MM.1S (cell line): ENCODE measurements at regions not wholly inside any gene's neighbourhood (a gene's known extent, or its start where the extent isn't known, plus 50 kb on each side); places are given as distances from the start of the nearest gene placed in this dataset.

Experiments used
- DNase-seq: peaks from one replicate; pipeline ENCODE4 v3.0.0-alpha.2; 2015
- H2AFZ ChIP-seq: fragments of 300-600 bp; sonication (generic); 2 replicates; pipeline ENCODE4 v1.6.0; 2016; ENCODE audit warnings: antibody characterized with exemption, low read length
- H3F3A ChIP-seq: fragments of 300-600 bp; sonication (generic); 2 replicates; pipeline ENCODE4 v1.6.1; 2016; ENCODE audit warnings: mild to moderate bottlenecking, antibody characterized with exemption, low read length, moderate library complexity, mixed read lengths; ENCODE audit not compliant: insufficient read depth
- H3K27ac ChIP-seq: fragments of 300-600 bp; sonication (generic); 2 replicates; pipeline ENCODE4 v1.5.1; 2016; ENCODE audit warnings: mild to moderate bottlenecking, low read length
- H3K27me3 ChIP-seq: fragments of 300-600 bp; sonication (generic); replicated peaks from 2 replicates; pipeline ENCODE4 v1.6.0; 2016; ENCODE audit warnings: low read length; ENCODE audit not compliant: insufficient read depth
- H3K36me3 ChIP-seq: fragments of 300-600 bp; sonication (generic); replicated peaks from 2 replicates; pipeline ENCODE4 v1.6.1; 2016; ENCODE audit warnings: mild to moderate bottlenecking, low read length, mixed read lengths; ENCODE audit not compliant: insufficient read depth
- H3K4me1 ChIP-seq: fragments of 300-600 bp; sonication (generic); 2 replicates; pipeline ENCODE4 v1.6.1; 2016; ENCODE audit warnings: low read length, mixed read lengths
- H3K4me2 ChIP-seq: fragments of 300-600 bp; sonication (generic); 2 replicates; pipeline ENCODE4 v1.6.0; 2016; ENCODE audit warnings: low read depth, low read length
- H3K4me3 ChIP-seq: fragments of 300-600 bp; sonication (generic); 2 replicates; pipeline ENCODE4 v1.5.1; 2016; ENCODE audit warnings: low read length, mixed read lengths
- H3K79me2 ChIP-seq: fragments of 300-600 bp; sonication (generic); 2 replicates; pipeline ENCODE4 v1.6.1; 2016; ENCODE audit warnings: mixed run types, low read length, mixed read lengths
- H3K9ac ChIP-seq: fragments of 300-600 bp; sonication (generic); 2 replicates; pipeline ENCODE4 v1.6.1; 2016; ENCODE audit warnings: low read length, mixed read lengths
- H3K9me2 ChIP-seq: fragments of 300-600 bp; sonication (generic); replicated peaks from 2 replicates; pipeline ENCODE4 v1.6.1; 2016; ENCODE audit warnings: mild to moderate bottlenecking, low read length, mixed read lengths; ENCODE audit not compliant: insufficient read depth
- H3K9me3 ChIP-seq: fragments of 300-600 bp; sonication (generic); replicated peaks from 2 replicates; pipeline ENCODE4 v1.6.1; 2016; ENCODE audit warnings: mild to moderate bottlenecking, low read length, mixed read lengths; ENCODE audit not compliant: insufficient read depth
- H4K20me1 ChIP-seq: fragments of 300-600 bp; sonication (generic); 2 replicates; pipeline ENCODE4 v1.6.1; 2016; ENCODE audit warnings: mild to moderate bottlenecking, low read length, moderate library complexity, mixed read lengths; ENCODE audit not compliant: insufficient read depth
- EZH2 ChIP-seq: fragments of 300-600 bp; sonication (generic); optimal IDR thresholded peaks from 2 replicates; pipeline ENCODE3; 2017; ENCODE audit warnings: low read depth, mild to moderate bottlenecking, antibody characterized with exemption, low read length, mixed read lengths
- EZH2phosphoT487 ChIP-seq: fragments of 300-600 bp; sonication (generic); IDR thresholded peaks from 2 replicates; pipeline ENCODE4 v1.6.1; 2018; ENCODE audit warnings: antibody characterized with exemption, low read length
- TF ChIP-seq, protein P1 (sequence below): fragments of 300-600 bp; sonication (generic); IDR thresholded peaks from 2 replicates; pipeline ENCODE4 v1.5.1; 2016; ENCODE audit warnings: antibody characterized with exemption, low read length, mixed read lengths

DNA sequence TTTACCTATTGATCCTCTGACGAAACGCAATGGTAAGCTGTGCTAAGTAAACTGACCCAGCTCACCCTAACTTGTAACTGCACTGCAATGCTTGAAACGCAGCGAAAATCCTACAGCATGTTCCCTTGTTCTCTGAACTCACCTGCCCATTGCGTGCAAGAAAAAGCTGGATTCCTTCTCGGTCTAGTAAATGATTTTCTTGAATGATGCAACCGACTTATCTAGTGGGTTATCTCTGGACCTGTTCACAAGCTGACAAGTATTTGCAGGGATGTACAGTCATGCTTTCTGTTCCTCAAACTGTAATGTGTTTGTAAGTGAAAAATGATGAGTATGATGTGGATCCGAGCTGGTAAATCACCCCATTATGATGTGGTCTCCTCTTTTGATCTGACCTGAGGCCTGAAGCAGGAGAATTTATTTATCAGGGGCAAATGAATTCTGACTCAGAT lies 140.1 kb downstream of the BTC start:
- no peak for DNase-seq
- H3K27ac ChIP-seq, result no peak overlapping the region
- no peak overlapping the region for H3K9ac ChIP-seq
- H3F3A ChIP-seq, result no peaks in the 10 kb centered on the region
- H3K9me2 ChIP-seq, result no peaks in the 10 kb centered on the region
- H3K79me2 ChIP-seq, result no peaks in the 10 kb centered on the region
- no peaks in the 10 kb centered on the region for H3K36me3 ChIP-seq
- no peak overlapping the region for H2AFZ ChIP-seq
- no peaks in the 10 kb centered on the region for H3K9me3 ChIP-seq
- H4K20me1 ChIP-seq, result no peaks in the 10 kb centered on the region
- H3K4me1 ChIP-seq, result no peaks in the 10 kb centered on the region
- no peaks in the 10 kb centered on the region for H3K27me3 ChIP-seq
- H3K4me2 ChIP-seq, result no peak overlapping the region
- no peak overlapping the region for H3K4me3 ChIP-seq
- TF ChIP-seq EZH2 (no peak), EZH2phosphoT487 (no peak)

DNA sequence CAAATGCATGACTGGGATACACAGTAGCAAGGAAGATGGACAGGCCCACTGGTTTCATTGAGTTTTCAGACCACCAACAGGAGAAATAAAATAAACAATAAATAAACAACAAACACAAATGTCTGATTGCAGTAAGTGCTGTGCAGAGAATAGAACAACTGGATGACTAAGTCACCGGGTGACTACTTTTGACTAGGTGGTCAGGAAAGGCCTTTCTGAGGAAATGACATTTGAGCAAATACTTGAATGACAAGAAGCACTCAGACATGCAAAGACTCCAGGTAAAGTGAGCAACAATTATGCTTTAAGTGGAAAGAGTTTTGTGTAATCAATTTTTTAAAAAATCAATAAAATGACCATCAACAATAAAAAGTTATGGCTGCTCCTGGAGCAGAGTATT lies 137.7 kb downstream of the BTC start:
- Histone ChIP-seq H3K9me3 (no peaks in the 10 kb centered on the region), H3K9me2 (no peaks in the 10 kb centered on the region), H3K27ac (no peak overlapping the region), H3K36me3 (no peaks in the 10 kb centered on the region), H3K4me3 (no peak overlapping the region), H3K4me2 (no peak overlapping the region), H3K4me1 (no peaks in the 10 kb centered on the region), H2AFZ (no peak overlapping the region), H4K20me1 (no peaks in the 10 kb centered on the region), H3K79me2 (no peaks in the 10 kb centered on the region), H3F3A (no peaks in the 10 kb centered on the region), H3K27me3 (no peaks in the 10 kb centered on the region), H3K9ac (no peak overlapping the region)
- TF ChIP-seq EZH2 (no peak), EZH2phosphoT487 (no peak)
- TF ChIP-seq, protein P1, sequence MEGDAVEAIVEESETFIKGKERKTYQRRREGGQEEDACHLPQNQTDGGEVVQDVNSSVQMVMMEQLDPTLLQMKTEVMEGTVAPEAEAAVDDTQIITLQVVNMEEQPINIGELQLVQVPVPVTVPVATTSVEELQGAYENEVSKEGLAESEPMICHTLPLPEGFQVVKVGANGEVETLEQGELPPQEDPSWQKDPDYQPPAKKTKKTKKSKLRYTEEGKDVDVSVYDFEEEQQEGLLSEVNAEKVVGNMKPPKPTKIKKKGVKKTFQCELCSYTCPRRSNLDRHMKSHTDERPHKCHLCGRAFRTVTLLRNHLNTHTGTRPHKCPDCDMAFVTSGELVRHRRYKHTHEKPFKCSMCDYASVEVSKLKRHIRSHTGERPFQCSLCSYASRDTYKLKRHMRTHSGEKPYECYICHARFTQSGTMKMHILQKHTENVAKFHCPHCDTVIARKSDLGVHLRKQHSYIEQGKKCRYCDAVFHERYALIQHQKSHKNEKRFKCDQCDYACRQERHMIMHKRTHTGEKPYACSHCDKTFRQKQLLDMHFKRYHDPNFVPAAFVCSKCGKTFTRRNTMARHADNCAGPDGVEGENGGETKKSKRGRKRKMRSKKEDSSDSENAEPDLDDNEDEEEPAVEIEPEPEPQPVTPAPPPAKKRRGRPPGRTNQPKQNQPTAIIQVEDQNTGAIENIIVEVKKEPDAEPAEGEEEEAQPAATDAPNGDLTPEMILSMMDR, result no peak
- no peak for DNase-seq

DNA sequence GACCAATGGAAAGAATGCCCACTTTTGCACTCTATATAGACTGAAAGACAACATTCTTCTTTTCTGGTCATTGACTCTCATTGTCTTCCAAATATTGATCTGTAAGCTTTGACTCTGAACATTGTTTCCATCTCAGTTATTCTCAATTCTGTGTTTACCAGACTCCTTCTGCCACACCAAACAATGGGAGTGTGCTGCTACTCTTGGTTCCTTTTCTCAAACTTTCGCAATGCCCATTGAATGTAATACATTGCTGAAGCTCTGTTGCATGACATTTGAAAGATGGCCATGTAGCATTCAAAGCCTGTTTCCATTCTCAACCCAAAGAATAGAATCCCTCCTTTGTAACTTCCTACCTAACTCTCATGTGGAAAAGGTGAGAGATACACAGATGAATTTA lies 136.2 kb downstream of the BTC start:
- no peak for DNase-seq
- Histone ChIP-seq H3K9ac (no peak overlapping the region), H3K9me2 (no peaks in the 10 kb centered on the region), H3K27me3 (no peaks in the 10 kb centered on the region), H3F3A (no peaks in the 10 kb centered on the region), H3K4me1 (no peaks in the 10 kb centered on the region), H3K4me2 (no peak overlapping the region), H3K36me3 (no peaks in the 10 kb centered on the region), H3K9me3 (no peaks in the 10 kb centered on the region), H4K20me1 (no peaks in the 10 kb centered on the region), H3K27ac (no peak overlapping the region), H3K4me3 (no peak overlapping the region), H2AFZ (no peak overlapping the region), H3K79me2 (no peaks in the 10 kb centered on the region)
- TF ChIP-seq, protein P1, result no peak
- TF ChIP-seq EZH2phosphoT487 (no peak), EZH2 (no peak)

DNA sequence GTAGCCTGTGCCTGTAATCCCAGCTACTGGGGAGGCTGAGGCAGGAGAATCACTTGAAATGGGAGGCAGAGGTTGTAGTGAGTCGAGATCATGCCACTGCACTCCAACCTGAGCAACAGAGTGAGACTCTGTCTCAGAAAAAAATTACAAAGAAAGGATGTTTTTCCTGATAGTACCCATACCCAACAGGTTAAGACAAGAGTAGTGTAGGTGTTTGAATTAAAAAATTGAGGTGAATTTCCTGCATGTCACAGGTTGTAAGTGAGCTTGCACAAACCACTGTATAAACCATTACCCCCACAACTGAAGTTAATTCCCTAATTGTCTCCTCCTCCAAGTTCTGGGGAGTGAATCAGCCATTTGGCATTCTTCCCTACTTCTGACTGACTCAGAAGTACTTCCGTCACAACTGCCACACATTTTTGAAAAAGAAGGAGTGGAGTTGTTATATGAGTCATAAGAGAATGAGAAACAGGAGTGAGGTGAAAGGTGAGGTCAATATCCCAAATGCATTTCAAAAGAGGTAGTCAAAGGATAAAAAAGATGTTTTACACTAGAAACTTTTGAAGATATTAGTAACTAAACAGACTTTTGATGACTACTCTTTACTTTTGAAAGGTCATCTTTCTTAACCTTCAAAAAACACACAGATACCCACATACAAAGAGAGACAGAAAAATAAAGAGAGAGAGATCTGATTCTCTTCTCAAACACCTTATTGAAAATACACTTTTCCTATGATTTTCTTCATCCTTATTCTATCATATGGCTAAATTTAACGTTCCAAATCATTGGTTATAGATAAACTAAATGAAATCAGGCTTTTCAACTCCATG lies 134.5 kb downstream of the BTC start:
- no peak overlapping the region for H2AFZ ChIP-seq

More for the DNA sequence above, 134.5 kb downstream of the BTC start:
- no peaks in the 10 kb centered on the region for H3F3A ChIP-seq
- H3K4me3 ChIP-seq, result no peak overlapping the region
- no peaks in the 10 kb centered on the region for H3K36me3 ChIP-seq
- TF ChIP-seq EZH2 (no peak), EZH2phosphoT487 (no peak)
- TF ChIP-seq, protein P1, result no peak
- H3K27me3 ChIP-seq, result no peaks in the 10 kb centered on the region
- no peaks in the 10 kb centered on the region for H3K4me1 ChIP-seq
- H3K9me3 ChIP-seq, result no peaks in the 10 kb centered on the region
- H3K9me2 ChIP-seq, result no peaks in the 10 kb centered on the region
- H3K27ac ChIP-seq, result no peak overlapping the region
- no peak overlapping the region for H3K4me2 ChIP-seq
- no peak for DNase-seq
- H3K79me2 ChIP-seq, result no peaks in the 10 kb centered on the region
- H4K20me1 ChIP-seq, result no peaks in the 10 kb centered on the region
- H3K9ac ChIP-seq, result no peak overlapping the region
